C4-2B (cell line): ENCODE measurements at regions not wholly inside any gene's neighbourhood (a gene's known extent, or its start where the extent isn't known, plus 50 kb on each side); places are given as distances from the start of the nearest gene placed in this dataset.

Experiments
- ZFX ChIP-seq: fragments of 450-650 bp; IDR thresholded peaks from 2 replicates; pipeline ENCODE4 v1.6.1; 2017
- TF ChIP-seq, protein P1 (sequence below): fragments of 450-650 bp; conservative IDR thresholded peaks from 2 replicates; pipeline ENCODE4 v1.5.1; 2017; ENCODE audit warnings: mild to moderate bottlenecking

DNA sequence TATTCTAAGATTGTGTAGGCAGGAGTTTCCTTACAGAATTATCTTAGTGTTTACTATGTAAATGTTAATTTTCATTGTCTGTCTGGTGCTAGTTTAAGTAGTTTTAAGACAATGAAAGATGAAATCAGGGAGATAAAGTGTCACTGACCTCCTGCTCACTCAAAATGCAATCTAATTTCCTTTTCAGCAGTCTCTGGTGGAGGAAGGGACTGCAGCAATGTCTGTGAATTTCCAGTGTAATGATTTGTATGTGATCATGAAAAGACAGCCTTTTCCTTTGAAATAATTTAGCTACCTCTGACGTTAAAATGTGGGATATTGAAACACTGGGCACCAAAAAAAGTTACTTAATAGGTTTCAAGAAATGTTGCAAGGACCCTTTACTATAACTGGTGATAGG lies 779.7 kb upstream of the FLRT2 start:
- TF ChIP-seq, protein P1, sequence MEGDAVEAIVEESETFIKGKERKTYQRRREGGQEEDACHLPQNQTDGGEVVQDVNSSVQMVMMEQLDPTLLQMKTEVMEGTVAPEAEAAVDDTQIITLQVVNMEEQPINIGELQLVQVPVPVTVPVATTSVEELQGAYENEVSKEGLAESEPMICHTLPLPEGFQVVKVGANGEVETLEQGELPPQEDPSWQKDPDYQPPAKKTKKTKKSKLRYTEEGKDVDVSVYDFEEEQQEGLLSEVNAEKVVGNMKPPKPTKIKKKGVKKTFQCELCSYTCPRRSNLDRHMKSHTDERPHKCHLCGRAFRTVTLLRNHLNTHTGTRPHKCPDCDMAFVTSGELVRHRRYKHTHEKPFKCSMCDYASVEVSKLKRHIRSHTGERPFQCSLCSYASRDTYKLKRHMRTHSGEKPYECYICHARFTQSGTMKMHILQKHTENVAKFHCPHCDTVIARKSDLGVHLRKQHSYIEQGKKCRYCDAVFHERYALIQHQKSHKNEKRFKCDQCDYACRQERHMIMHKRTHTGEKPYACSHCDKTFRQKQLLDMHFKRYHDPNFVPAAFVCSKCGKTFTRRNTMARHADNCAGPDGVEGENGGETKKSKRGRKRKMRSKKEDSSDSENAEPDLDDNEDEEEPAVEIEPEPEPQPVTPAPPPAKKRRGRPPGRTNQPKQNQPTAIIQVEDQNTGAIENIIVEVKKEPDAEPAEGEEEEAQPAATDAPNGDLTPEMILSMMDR: no peak
- TF ChIP-seq ZFX: no peak
